NCI-H2227 treated with DMSO at 0.1 percent for 48 hours (cell line): ENCODE measurements at regions not wholly inside any gene's neighbourhood (a gene's known extent, or its start where the extent isn't known, plus 50 kb on each side); places are given as distances from the start of the nearest gene placed in this dataset.
"Not testable (repeated sequence)": the region's sequence is repeated elsewhere in the genome, so short reads cannot be mapped to it uniquely, and the experiment has no call there.

Experiments
- DNase-seq: peaks from one replicate; lab custom pipeline; 2025; lab: John Stamatoyannopoulos, UW

GRCh38 chr3:137116619-137117018, 158.8 kb downstream of the IL20RB start:
- no peak for DNase-seq

- no peak for DNase-seq
Observed at GRCh38 chr3:137121704-137122314, 164.0 kb downstream of the IL20RB start.

- no peak for DNase-seq
Observed at GRCh38 chr3:137131081-137131480, 173.3 kb downstream of the IL20RB start.

GRCh38 chr3:137134431-137134830, 176.6 kb downstream of the IL20RB start:
- no peak for DNase-seq

GRCh38 chr3:137148406-137148805, 190.6 kb downstream of the IL20RB start:
- no peak for DNase-seq

- DNase-seq: no peak
Observed at GRCh38 chr3:137148917-137149316, 191.1 kb downstream of the IL20RB start.

- DNase-seq: no peak
Observed at GRCh38 chr3:137150825-137151224, 193.0 kb downstream of the IL20RB start.

GRCh38 chr3:137153046-137153445, 195.3 kb downstream of the IL20RB start:
- DNase-seq: not testable (repeated sequence)

GRCh38 chr3:137163241-137163871, 205.6 kb downstream of the IL20RB start:
- DNase-seq: no peak

GRCh38 chr3:137163958-137164357, 206.2 kb downstream of the IL20RB start:
- no peak for DNase-seq

GRCh38 chr3:137165117-137165806, 207.5 kb downstream of the IL20RB start:
- no peak for DNase-seq

GRCh38 chr3:137171834-137172603, 214.2 kb downstream of the IL20RB start:
- no peak for DNase-seq

GRCh38 chr3:137172728-137173127, 214.9 kb downstream of the IL20RB start:
- DNase-seq: no peak

GRCh38 chr3:137174514-137174913, 216.7 kb downstream of the IL20RB start:
- no peak for DNase-seq

- no peak for DNase-seq
Observed at GRCh38 chr3:137180220-137180619, 222.4 kb downstream of the IL20RB start.

- DNase-seq: no peak
Observed at GRCh38 chr3:137191133-137191923, 233.5 kb downstream of the IL20RB start.

GRCh38 chr3:137191951-137192350, 234.2 kb downstream of the IL20RB start:
- no peak for DNase-seq

GRCh38 chr3:137194301-137194700, 236.5 kb downstream of the IL20RB start:
- no peak for DNase-seq

GRCh38 chr3:137198374-137198773, 240.6 kb downstream of the IL20RB start:
- not testable (repeated sequence) for DNase-seq

- DNase-seq: no peak
Observed at GRCh38 chr3:137199678-137200077, 241.9 kb downstream of the IL20RB start.

- DNase-seq: no peak
Observed at GRCh38 chr3:137201066-137201465, 243.3 kb downstream of the IL20RB start.

- no peak for DNase-seq
Observed at GRCh38 chr3:137202941-137203340, 245.2 kb downstream of the IL20RB start.
